ENCODE measurements at regions not wholly inside any gene's neighbourhood (a gene's known extent, or its start where the extent isn't known, plus 50 kb on each side); places are given as distances from the start of the nearest gene placed in this dataset.

DNA sequence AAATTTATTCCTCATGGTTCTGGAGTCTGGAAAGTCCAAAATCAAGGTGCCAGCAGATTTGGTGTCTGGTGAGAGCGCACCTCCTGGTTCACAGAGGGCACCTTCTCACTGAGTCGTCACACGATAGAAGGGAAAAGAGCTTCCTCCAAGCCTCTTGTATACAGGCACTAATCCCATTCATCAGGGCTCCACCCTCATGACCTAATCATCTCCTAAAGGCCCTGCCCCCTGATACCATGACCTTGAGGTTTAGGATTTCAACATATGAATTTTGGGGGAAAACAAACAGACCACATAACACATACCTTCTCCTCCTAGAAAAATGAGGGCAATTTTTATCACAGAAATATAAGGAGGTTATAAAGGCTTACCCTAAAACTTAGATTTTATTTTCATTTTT is 88.0 kb upstream of the NFIA start:
- TF ChIP-seq GABPA (IDR thresholded peaks at IDR 0.05; ENCODE audit: low read depth): no peak
- TF ChIP-seq SPI1 (IDR thresholded peaks at IDR 0.05; ENCODE audit: borderline replicate concordance, low read depth): no peak
- TF ChIP-seq, protein P1, sequence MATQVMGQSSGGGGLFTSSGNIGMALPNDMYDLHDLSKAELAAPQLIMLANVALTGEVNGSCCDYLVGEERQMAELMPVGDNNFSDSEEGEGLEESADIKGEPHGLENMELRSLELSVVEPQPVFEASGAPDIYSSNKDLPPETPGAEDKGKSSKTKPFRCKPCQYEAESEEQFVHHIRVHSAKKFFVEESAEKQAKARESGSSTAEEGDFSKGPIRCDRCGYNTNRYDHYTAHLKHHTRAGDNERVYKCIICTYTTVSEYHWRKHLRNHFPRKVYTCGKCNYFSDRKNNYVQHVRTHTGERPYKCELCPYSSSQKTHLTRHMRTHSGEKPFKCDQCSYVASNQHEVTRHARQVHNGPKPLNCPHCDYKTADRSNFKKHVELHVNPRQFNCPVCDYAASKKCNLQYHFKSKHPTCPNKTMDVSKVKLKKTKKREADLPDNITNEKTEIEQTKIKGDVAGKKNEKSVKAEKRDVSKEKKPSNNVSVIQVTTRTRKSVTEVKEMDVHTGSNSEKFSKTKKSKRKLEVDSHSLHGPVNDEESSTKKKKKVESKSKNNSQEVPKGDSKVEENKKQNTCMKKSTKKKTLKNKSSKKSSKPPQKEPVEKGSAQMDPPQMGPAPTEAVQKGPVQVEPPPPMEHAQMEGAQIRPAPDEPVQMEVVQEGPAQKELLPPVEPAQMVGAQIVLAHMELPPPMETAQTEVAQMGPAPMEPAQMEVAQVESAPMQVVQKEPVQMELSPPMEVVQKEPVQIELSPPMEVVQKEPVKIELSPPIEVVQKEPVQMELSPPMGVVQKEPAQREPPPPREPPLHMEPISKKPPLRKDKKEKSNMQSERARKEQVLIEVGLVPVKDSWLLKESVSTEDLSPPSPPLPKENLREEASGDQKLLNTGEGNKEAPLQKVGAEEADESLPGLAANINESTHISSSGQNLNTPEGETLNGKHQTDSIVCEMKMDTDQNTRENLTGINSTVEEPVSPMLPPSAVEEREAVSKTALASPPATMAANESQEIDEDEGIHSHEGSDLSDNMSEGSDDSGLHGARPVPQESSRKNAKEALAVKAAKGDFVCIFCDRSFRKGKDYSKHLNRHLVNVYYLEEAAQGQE (IDR thresholded peaks at IDR 0.05; ENCODE audit: insufficient replicate concordance, low read depth): no peak
- TF ChIP-seq, protein P2, sequence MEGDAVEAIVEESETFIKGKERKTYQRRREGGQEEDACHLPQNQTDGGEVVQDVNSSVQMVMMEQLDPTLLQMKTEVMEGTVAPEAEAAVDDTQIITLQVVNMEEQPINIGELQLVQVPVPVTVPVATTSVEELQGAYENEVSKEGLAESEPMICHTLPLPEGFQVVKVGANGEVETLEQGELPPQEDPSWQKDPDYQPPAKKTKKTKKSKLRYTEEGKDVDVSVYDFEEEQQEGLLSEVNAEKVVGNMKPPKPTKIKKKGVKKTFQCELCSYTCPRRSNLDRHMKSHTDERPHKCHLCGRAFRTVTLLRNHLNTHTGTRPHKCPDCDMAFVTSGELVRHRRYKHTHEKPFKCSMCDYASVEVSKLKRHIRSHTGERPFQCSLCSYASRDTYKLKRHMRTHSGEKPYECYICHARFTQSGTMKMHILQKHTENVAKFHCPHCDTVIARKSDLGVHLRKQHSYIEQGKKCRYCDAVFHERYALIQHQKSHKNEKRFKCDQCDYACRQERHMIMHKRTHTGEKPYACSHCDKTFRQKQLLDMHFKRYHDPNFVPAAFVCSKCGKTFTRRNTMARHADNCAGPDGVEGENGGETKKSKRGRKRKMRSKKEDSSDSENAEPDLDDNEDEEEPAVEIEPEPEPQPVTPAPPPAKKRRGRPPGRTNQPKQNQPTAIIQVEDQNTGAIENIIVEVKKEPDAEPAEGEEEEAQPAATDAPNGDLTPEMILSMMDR (IDR thresholded peaks at IDR 0.05; ENCODE audit: insufficient read depth, low read length): no peak
- no peak for TF ChIP-seq POLR2AphosphoS5 (IDR thresholded peaks at IDR 0.05; ENCODE audit: low read depth)
- DNase-seq (ENCODE audit: low read depth in 1 of 2, low spot score in 1 of 2): no peak
- Histone ChIP-seq H3K4me3 (replicated peaks; ENCODE audit: insufficient read depth, low read length) (no peak overlapping the region), H3K27ac (replicated peaks) (no peak overlapping the region), H3K27me3 (ENCODE audit: insufficient read depth, poor library complexity, severe bottlenecking) (no peaks in the 10 kb centered on the region)

DNA sequence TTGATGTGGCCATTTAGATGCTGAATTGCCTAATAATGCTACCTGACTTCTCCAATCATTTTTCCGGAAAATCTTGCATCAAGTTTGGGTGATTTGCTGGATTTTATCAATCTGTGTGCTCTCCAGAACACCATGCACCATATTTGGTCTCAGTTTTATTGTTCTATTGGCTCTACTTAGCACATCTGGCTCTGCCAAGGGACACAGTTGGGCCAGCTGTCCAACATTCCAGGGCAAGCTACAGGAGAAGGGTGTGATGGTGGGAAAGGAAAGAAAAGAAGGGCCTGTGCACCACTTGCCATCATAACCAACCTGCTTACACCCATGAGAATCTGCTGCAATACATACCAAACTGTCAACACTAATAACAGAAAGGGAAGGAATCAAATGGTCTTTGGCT is 90.2 kb upstream of the NFIA start:
- TF ChIP-seq POLR2AphosphoS5 (IDR thresholded peaks at IDR 0.05; ENCODE audit: low read depth): no peak
- no peak for TF ChIP-seq GABPA (IDR thresholded peaks at IDR 0.05; ENCODE audit: low read depth)
- TF ChIP-seq SPI1 (IDR thresholded peaks at IDR 0.05; ENCODE audit: borderline replicate concordance, low read depth): no peak
- TF ChIP-seq, protein P2 (IDR thresholded peaks at IDR 0.05; ENCODE audit: insufficient read depth, low read length): no peak
- TF ChIP-seq, protein P1 (IDR thresholded peaks at IDR 0.05; ENCODE audit: insufficient replicate concordance, low read depth): no peak
- DNase-seq (ENCODE audit: low read depth in 1 of 2, low spot score in 1 of 2): no peak

DNA sequence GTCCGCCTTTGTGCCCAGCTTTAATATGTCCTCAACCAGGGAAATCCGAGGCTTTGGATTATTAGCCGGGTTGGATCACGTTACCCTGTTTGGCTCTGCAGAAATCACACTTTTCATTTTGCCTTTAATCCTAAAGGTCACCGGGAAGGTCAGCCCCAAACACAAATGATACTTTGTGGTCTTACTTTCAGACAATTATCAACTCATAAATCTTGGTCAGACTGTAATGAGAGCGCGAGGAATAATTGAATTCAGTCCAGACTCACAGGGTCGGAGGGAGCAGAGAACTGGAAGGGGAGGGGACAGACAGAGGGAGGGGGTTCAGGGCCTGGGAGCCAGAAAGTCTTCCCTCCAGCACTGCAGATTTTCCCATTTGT is 91.7 kb upstream of the NFIA start:
- TF ChIP-seq POLR2AphosphoS5 (IDR thresholded peaks at IDR 0.05; ENCODE audit: low read depth) (no peak), GABPA (IDR thresholded peaks at IDR 0.05; ENCODE audit: low read depth) (no peak), SPI1 (IDR thresholded peaks at IDR 0.05; ENCODE audit: borderline replicate concordance, low read depth) (no peak)
- TF ChIP-seq, protein P2 (IDR thresholded peaks at IDR 0.05; ENCODE audit: insufficient read depth, low read length): no peak
- TF ChIP-seq, protein P1 (IDR thresholded peaks at IDR 0.05; ENCODE audit: insufficient replicate concordance, low read depth): no peak
- Histone ChIP-seq H3K27ac (replicated peaks) (no peak overlapping the region), H3K4me3 (replicated peaks; ENCODE audit: insufficient read depth, low read length) (no peak overlapping the region), H3K27me3 (ENCODE audit: insufficient read depth, poor library complexity, severe bottlenecking) (no peaks in the 10 kb centered on the region)
- no peak for DNase-seq (ENCODE audit: low read depth in 1 of 2, low spot score in 1 of 2)

More for the DNA sequence above, 90.2 kb upstream of the NFIA start:
- no peak overlapping the region for H3K27ac ChIP-seq (replicated peaks)
- no peaks in the 10 kb centered on the region for H3K27me3 ChIP-seq (ENCODE audit: insufficient read depth, poor library complexity, severe bottlenecking)
- H3K4me3 ChIP-seq (replicated peaks; ENCODE audit: insufficient read depth, low read length): no peak overlapping the region

Measured in HL-60 (cell line).